Suprapubic skin (tissue), 4 donors: ENCODE measurements at regions not wholly inside any gene's neighbourhood (a gene's known extent, or its start where the extent isn't known, plus 50 kb on each side); places are given as distances from the start of the nearest gene placed in this dataset.

Source experiments
- CTCF ChIP-seq, 2 donors: fragments of 200-600 bp in 1 of 2; fragments of 450-650 bp in 1 of 2; sonication (generic) in 1 of 2; IDR thresholded peaks; one replicate each; pipeline ENCODE4 v1.5.1; 2016 to 2019; ENCODE audit warnings: antibody characterized with exemption in 2 of 2, mild to moderate bottlenecking in 1 of 2, moderate library complexity in 1 of 2
- POLR2A ChIP-seq, 2 donors: fragments of 450-650 bp; IDR thresholded peaks; one replicate each; pipeline ENCODE4 v1.6.1; 2017; ENCODE audit warnings: antibody characterized with exemption in 2 of 2, mild to moderate bottlenecking in 2 of 2, moderate library complexity in 2 of 2
- POLR2AphosphoS5 ChIP-seq, 3 donors: sonication (generic); formaldehyde crosslinking; IDR thresholded peaks; one replicate each; pipeline ENCODE4 v1.6.1; 2017; ENCODE audit warnings: antibody characterized with exemption in 3 of 3

DNA sequence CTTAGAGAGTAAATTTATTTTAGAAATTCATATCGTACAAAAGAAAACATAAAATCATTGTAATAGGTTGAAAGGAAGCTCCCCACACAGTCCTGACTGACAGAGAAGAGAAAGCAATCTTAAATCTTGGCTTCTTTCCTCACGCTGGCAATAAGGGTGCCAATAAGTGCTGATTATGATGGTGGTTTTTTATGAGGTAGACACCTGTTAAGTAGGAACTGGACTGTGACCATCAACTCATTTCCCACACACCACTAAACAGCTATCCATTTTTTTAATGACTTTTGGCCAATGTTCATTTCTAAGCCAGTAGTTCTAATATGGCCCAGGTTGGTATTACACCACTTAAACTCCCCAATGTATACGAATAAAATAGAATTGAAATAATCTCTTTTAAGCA, 893.5 kb upstream of the NUDT12 start:
- TF ChIP-seq CTCF (IDR thresholded peaks at IDR 0.05) (no peak), POLR2AphosphoS5 (IDR thresholded peaks at IDR 0.05) (no peak), POLR2A (IDR thresholded peaks at IDR 0.05) (no peak)
